OCI-LY1 (cell line): ENCODE measurements at regions not wholly inside any gene's neighbourhood (a gene's known extent, or its start where the extent isn't known, plus 50 kb on each side); places are given as distances from the start of the nearest gene placed in this dataset.
"Not testable (repeated sequence)": the region's sequence is repeated elsewhere in the genome, so short reads cannot be mapped to it uniquely, and the experiment has no call there.

Experiments used
- H2AFZ ChIP-seq: fragments of 200-600 bp; sonication (generic), shearing (Covaris generic); 2 replicates; pipeline ENCODE4 v1.6.0; 2014; ENCODE audit warnings: antibody characterized with exemption, mild to moderate bottlenecking, low read length
- H3F3A ChIP-seq: fragments of 200-600 bp; sonication (generic), shearing (Covaris generic); 2 replicates; pipeline ENCODE4 v1.6.0; 2014; ENCODE audit warnings: mild to moderate bottlenecking, antibody characterized with exemption, low read length, moderate library complexity; ENCODE audit not compliant: insufficient read depth
- H3K27ac ChIP-seq: fragments of 200-600 bp; sonication (generic); 2 replicates; pipeline ENCODE4 v1.5.1; 2014; ENCODE audit warnings: low read length, mixed run types, mild to moderate bottlenecking, low read depth; ENCODE audit not compliant: poor library complexity, severe bottlenecking
- H3K27me3 ChIP-seq: fragments of 200-600 bp; sonication (generic); 2 replicates; pipeline ENCODE4 v1.6.0; 2014; ENCODE audit warnings: antibody characterized with exemption, mild to moderate bottlenecking, low read length, moderate library complexity; ENCODE audit not compliant: insufficient read depth
- H3K36me3 ChIP-seq: fragments of 200-600 bp; sonication (generic); 2 replicates; pipeline ENCODE4 v1.6.1; 2014; ENCODE audit warnings: mild to moderate bottlenecking, antibody characterized with exemption, low read length, moderate library complexity, mixed read lengths; ENCODE audit not compliant: insufficient read depth
- H3K4me1 ChIP-seq: fragments of 200-600 bp; sonication (generic); 2 replicates; pipeline ENCODE4 v1.5.1; 2014; ENCODE audit warnings: mild to moderate bottlenecking, low read length, moderate library complexity; ENCODE audit not compliant: insufficient read depth, severe bottlenecking
- H3K4me2 ChIP-seq: fragments of 200-600 bp; sonication (generic), shearing (Covaris generic); 2 replicates; pipeline ENCODE4 v1.6.1; 2014; ENCODE audit warnings: low read length
- H3K4me3 ChIP-seq: fragments of 200-600 bp; sonication (generic); 2 replicates; pipeline ENCODE4 v1.5.1; 2014; ENCODE audit warnings: low read length, low read depth, mild to moderate bottlenecking, mixed read lengths; ENCODE audit not compliant: poor library complexity, severe bottlenecking
- H3K79me2 ChIP-seq: fragments of 200-600 bp; shearing (Covaris generic); 2 replicates; pipeline ENCODE4 v1.6.1; 2016; ENCODE audit warnings: mixed run types, low read length, mixed read lengths; ENCODE audit not compliant: insufficient read depth
- H3K9ac ChIP-seq: fragments of 200-600 bp; sonication (generic), shearing (Covaris generic); 2 replicates; pipeline ENCODE4 v1.6.1; 2014; ENCODE audit warnings: mild to moderate bottlenecking, low read length, mixed read lengths
- H3K9me2 ChIP-seq: fragments of 200-600 bp; sonication (generic), shearing (Covaris generic); 2 replicates; pipeline ENCODE4 v1.6.1; 2014; ENCODE audit warnings: low read depth, mild to moderate bottlenecking, low read length, mixed read lengths
- H3K9me3 ChIP-seq: fragments of 200-600 bp; shearing (Covaris generic); 2 replicates; pipeline ENCODE4 v1.6.1; 2014; ENCODE audit warnings: low read length, mixed read lengths
- H4K20me1 ChIP-seq: fragments of 200-600 bp; sonication (generic), shearing (Covaris generic); 2 replicates; pipeline ENCODE4 v1.6.0; 2016; ENCODE audit warnings: mild to moderate bottlenecking, low read length; ENCODE audit not compliant: insufficient read depth
- CTCF ChIP-seq: fragments of 200-600 bp; sonication (generic), shearing (Covaris generic); IDR thresholded peaks from 2 replicates; pipeline ENCODE4 v1.5.1; 2017; ENCODE audit warnings: mild to moderate bottlenecking, antibody characterized with exemption, low read length, moderate library complexity, mixed read lengths
- EZH2 ChIP-seq: fragments of 200-600 bp; sonication (generic), shearing (Covaris generic); IDR thresholded peaks from 2 replicates; pipeline ENCODE4 v1.8.0; 2017; ENCODE audit warnings: borderline replicate concordance, mixed run types, mild to moderate bottlenecking, antibody characterized with exemption, low read length, moderate library complexity, mixed read lengths

- Histone ChIP-seq H3K9ac (no peak overlapping the region), H3K27me3 (no peaks in the 10 kb centered on the region), H3K36me3 (no peaks in the 10 kb centered on the region), H3K4me3 (no peak overlapping the region), H3K9me2 (no peaks in the 10 kb centered on the region), H3K4me1 (no peaks in the 10 kb centered on the region), H3F3A (no peaks in the 10 kb centered on the region), H2AFZ (no peak overlapping the region), H3K9me3 (no peaks in the 10 kb centered on the region), H3K79me2 (no peaks in the 10 kb centered on the region), H4K20me1 (no peaks in the 10 kb centered on the region), H3K27ac (no peak overlapping the region), H3K4me2 (no peak overlapping the region)
- TF ChIP-seq EZH2 (no peak), CTCF (no peak)
Observed at GRCh38 chr4:66562276-66562806, 892.1 kb upstream of the EPHA5 start.

DNA sequence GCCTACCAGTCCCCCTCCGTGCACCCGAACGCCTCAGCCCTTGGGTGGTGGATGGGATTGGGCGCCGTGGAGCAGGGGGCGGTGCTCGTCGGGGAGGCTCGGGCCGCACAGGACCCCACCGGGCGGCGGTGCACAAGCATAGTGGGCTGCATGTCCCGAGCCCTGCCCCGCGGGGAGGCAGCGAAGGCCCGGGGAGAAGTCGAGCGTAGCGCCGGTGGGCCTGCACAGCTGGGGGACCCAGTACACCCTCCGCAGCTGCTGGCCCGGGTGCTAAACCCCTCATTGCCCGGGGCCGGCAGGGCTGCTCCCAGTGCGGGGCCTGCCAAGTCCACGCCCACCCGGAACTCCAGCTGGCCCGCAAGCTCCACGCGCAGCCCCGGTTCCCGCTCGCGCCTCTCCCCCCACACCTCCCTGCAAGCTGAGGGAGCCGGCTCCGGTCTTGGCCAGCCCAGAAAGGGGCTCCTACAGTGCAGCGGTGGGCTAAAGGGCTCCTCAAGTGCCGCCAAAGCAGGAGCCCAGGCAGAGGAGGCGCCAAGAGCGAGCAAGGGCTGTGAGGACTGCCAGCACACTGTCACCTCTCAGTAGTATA lies 891.3 kb upstream of the EPHA5 start:
- not testable (repeated sequence) for H3K4me3 ChIP-seq, H3K9me3 ChIP-seq, H2AFZ ChIP-seq, H4K20me1 ChIP-seq, H3F3A ChIP-seq, H3K27me3 ChIP-seq, H3K36me3 ChIP-seq, H3K4me1 ChIP-seq, H3K9me2 ChIP-seq, H3K27ac ChIP-seq, H3K9ac ChIP-seq, H3K4me2 ChIP-seq, H3K79me2 ChIP-seq

GRCh38 chr4:66558651-66559050 lies 888.4 kb upstream of the EPHA5 start:
- no peak for TF ChIP-seq CTCF
- no peak for TF ChIP-seq EZH2
- H3K9ac ChIP-seq = no peak overlapping the region
- H4K20me1 ChIP-seq = no peaks in the 10 kb centered on the region
- H3K9me3 ChIP-seq = no peaks in the 10 kb centered on the region
- H3F3A ChIP-seq = no peaks in the 10 kb centered on the region
- no peaks in the 10 kb centered on the region for H3K9me2 ChIP-seq
- H3K4me1 ChIP-seq = no peaks in the 10 kb centered on the region
- H3K36me3 ChIP-seq = no peaks in the 10 kb centered on the region
- H3K27me3 ChIP-seq = no peaks in the 10 kb centered on the region
- no peak overlapping the region for H3K27ac ChIP-seq
- no peaks in the 10 kb centered on the region for H3K79me2 ChIP-seq
- no peak overlapping the region for H3K4me2 ChIP-seq
- H2AFZ ChIP-seq = no peak overlapping the region
- no peak overlapping the region for H3K4me3 ChIP-seq

DNA sequence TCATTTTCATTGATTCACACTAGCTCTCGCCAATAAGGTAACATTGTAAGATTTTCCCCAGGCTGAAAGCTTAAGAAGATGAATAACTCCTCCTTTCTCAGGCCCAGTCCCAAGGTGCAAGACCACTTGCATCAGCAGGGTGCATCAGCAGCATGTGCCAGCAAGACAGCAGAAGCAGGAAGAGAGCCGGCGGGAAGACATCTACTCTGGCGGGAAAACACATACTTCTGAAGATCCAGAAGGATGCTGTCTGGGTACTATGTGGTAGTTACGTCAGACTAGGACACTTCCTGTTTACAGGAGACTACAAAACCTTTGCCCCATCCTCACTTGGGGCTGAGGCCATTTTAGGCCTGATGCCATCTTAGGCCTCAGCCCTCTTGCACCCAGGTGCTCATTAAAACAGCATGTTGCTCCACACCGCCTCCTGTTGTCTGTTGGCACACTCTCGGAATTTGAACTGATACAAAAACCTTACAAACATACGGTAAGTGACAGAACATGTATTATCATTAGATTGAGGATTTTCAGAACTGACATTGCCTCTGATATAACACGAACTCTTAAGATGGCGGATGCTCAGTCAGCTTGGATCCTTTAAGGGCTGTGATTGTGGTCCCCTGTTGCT lies 886.5 kb upstream of the EPHA5 start:
- Histone ChIP-seq H3K4me1 (no peaks in the 10 kb centered on the region), H3K9me2 (no peaks in the 10 kb centered on the region), H3K4me3 (no peak overlapping the region), H3K27me3 (no peaks in the 10 kb centered on the region), H3K9me3 (no peaks in the 10 kb centered on the region), H3K79me2 (no peaks in the 10 kb centered on the region), H3K9ac (no peak overlapping the region), H3K27ac (no peak overlapping the region), H2AFZ (no peak overlapping the region), H3F3A (no peaks in the 10 kb centered on the region), H3K36me3 (no peaks in the 10 kb centered on the region), H4K20me1 (no peaks in the 10 kb centered on the region), H3K4me2 (no peak overlapping the region)
- no peak for TF ChIP-seq EZH2
- peak; percentile 9; the same call in 1 of the 2 replicates for TF ChIP-seq CTCF
